Gastrocnemius medialis (tissue), 4 donors: ENCODE measurements at regions not wholly inside any gene's neighbourhood (a gene's known extent, or its start where the extent isn't known, plus 50 kb on each side); places are given as distances from the start of the nearest gene placed in this dataset.

Experiments
- POLR2A ChIP-seq, 2 donors: fragments of 450-650 bp; IDR thresholded peaks; one replicate each; pipeline ENCODE4 v1.6.1; 2017; ENCODE audit warnings: antibody characterized with exemption in 2 of 2, mild to moderate bottlenecking in 2 of 2, moderate library complexity in 2 of 2
- TF ChIP-seq, protein P1 (sequence below), 5 experiments: fragments of 450-650 bp in 3 of 5; fragments of 200-600 bp in 2 of 5; sonication (generic) in 2 of 5; IDR thresholded peaks in 4 of 5; conservative IDR thresholded peaks in 1 of 5; 1 replicate in 4 of 5; 2 replicates in 1 of 5; pipeline ENCODE4 v1.5.1; 2016 to 2019; ENCODE audit warnings: antibody characterized with exemption in 5 of 5, mild to moderate bottlenecking in 3 of 5, moderate library complexity in 3 of 5

DNA sequence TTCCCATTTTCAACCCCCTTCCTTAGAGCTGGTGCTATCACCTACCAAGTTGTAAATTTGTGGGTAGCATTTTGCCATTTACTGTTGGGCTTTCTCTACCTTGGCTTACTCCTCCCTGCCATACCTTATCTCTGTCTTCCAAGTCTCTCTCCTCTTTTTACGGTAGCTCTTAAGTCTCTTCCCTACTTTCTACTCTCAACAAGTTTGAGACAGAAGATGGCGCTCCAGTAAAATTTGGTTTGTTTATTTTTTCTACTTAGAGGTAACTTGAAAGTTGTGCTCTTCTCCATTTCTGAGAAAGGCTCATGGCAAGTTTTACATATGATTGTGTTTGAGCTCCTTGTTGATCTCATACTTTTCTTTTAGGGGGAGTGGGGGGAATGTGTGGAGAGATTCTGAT is 1508.1 kb downstream of the TECRL start:
- no peak for TF ChIP-seq POLR2A (IDR thresholded peaks at IDR 0.05)
- TF ChIP-seq, protein P1, sequence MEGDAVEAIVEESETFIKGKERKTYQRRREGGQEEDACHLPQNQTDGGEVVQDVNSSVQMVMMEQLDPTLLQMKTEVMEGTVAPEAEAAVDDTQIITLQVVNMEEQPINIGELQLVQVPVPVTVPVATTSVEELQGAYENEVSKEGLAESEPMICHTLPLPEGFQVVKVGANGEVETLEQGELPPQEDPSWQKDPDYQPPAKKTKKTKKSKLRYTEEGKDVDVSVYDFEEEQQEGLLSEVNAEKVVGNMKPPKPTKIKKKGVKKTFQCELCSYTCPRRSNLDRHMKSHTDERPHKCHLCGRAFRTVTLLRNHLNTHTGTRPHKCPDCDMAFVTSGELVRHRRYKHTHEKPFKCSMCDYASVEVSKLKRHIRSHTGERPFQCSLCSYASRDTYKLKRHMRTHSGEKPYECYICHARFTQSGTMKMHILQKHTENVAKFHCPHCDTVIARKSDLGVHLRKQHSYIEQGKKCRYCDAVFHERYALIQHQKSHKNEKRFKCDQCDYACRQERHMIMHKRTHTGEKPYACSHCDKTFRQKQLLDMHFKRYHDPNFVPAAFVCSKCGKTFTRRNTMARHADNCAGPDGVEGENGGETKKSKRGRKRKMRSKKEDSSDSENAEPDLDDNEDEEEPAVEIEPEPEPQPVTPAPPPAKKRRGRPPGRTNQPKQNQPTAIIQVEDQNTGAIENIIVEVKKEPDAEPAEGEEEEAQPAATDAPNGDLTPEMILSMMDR (IDR thresholded peaks at IDR 0.05 in 4 of 5, conservative IDR thresholded peaks at IDR 0.05 in 1 of 5) = no peak
